ENCODE measurements at regions not wholly inside any gene's neighbourhood (a gene's known extent, or its start where the extent isn't known, plus 50 kb on each side); places are given as distances from the start of the nearest gene placed in this dataset.

DNA sequence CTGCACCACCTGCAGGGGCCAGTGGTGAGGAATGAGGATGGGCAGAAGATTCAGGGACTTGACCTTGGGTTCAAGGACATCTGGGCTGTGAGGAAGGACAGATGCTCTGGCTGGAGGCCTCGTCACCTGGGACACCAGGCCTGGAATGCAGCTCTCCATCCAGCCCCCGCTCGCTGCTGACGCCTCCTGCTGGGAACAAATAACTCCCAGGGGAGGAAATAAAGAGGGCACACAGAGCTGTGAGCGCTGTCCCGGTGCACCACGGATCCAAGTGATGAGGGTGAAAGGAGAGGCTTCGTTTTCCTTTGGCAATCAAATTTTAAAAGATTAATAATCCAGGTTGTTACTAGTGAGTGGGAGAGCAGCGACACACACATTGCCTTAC is 368.0 kb upstream of the MYT1L start:
- no peaks in the 10 kb centered on the region for H3K4me1 ChIP-seq (ENCODE audit: low read length)
- H3K27me3 ChIP-seq (ENCODE audit: low read depth, low read length) = 0 out of 2 replicates have a peak, but pooled peaks cover 6% of the 10 kb centered on the region
- no peak overlapping the region for H3K4me2 ChIP-seq (ENCODE audit: low read length)
- no peaks in the 10 kb centered on the region for H3K79me2 ChIP-seq (ENCODE audit: low read length)
- no peaks in the 10 kb centered on the region for H4K20me1 ChIP-seq (ENCODE audit: insufficient read depth, low read length)
- H2AFZ ChIP-seq (ENCODE audit: low read depth, low read length) = no peak overlapping the region
- no peak overlapping the region for H3K9ac ChIP-seq (ENCODE audit: low read length)
- H3K9me3 ChIP-seq (ENCODE audit: insufficient read depth, low read length) = no peaks in the 10 kb centered on the region
- no peak overlapping the region for H3K4me3 ChIP-seq (ENCODE audit: low read length)
- TF ChIP-seq, protein P1, sequence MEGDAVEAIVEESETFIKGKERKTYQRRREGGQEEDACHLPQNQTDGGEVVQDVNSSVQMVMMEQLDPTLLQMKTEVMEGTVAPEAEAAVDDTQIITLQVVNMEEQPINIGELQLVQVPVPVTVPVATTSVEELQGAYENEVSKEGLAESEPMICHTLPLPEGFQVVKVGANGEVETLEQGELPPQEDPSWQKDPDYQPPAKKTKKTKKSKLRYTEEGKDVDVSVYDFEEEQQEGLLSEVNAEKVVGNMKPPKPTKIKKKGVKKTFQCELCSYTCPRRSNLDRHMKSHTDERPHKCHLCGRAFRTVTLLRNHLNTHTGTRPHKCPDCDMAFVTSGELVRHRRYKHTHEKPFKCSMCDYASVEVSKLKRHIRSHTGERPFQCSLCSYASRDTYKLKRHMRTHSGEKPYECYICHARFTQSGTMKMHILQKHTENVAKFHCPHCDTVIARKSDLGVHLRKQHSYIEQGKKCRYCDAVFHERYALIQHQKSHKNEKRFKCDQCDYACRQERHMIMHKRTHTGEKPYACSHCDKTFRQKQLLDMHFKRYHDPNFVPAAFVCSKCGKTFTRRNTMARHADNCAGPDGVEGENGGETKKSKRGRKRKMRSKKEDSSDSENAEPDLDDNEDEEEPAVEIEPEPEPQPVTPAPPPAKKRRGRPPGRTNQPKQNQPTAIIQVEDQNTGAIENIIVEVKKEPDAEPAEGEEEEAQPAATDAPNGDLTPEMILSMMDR (IDR thresholded peaks at IDR 0.05; ENCODE audit: low read depth, low read length) = no peak
- H3K27ac ChIP-seq (ENCODE audit: low read length) = no peak overlapping the region
- H3K36me3 ChIP-seq (replicated peaks; ENCODE audit: low read depth, low read length) = no peaks in the 10 kb centered on the region

GRCh38 chr2:2698182-2699120 is 367.4 kb upstream of the MYT1L start:
- Histone ChIP-seq H3K9ac (ENCODE audit: low read length) (no peak overlapping the region), H3K4me1 (ENCODE audit: low read length) (no peaks in the 10 kb centered on the region), H3K4me2 (ENCODE audit: low read length) (no peak overlapping the region), H4K20me1 (ENCODE audit: insufficient read depth, low read length) (no peaks in the 10 kb centered on the region), H3K4me3 (ENCODE audit: low read length) (no peak overlapping the region), H3K9me3 (ENCODE audit: insufficient read depth, low read length) (no peaks in the 10 kb centered on the region), H3K27ac (ENCODE audit: low read length) (no peak overlapping the region), H2AFZ (ENCODE audit: low read depth, low read length) (no peak overlapping the region), H3K36me3 (replicated peaks; ENCODE audit: low read depth, low read length) (no peaks in the 10 kb centered on the region), H3K27me3 (ENCODE audit: low read depth, low read length) (0 out of 2 replicates have a peak, but pooled peaks cover 6% of the 10 kb centered on the region), H3K79me2 (ENCODE audit: low read length) (no peaks in the 10 kb centered on the region)
- TF ChIP-seq, protein P1 (IDR thresholded peaks at IDR 0.05; ENCODE audit: low read depth, low read length) = peak; percentile 35
- TF ChIP-seq EZH2phosphoT487 (IDR thresholded peaks at IDR 0.05; ENCODE audit: low read depth) = no peak

- Histone ChIP-seq H3K4me2 (ENCODE audit: low read length) (no peak overlapping the region), H3K27me3 (ENCODE audit: low read depth, low read length) (0 out of 2 replicates have a peak, but pooled peaks cover 6% of the 10 kb centered on the region), H2AFZ (ENCODE audit: low read depth, low read length) (no peak overlapping the region)
Observed at GRCh38 chr2:2696733-2697455, 365.8 kb upstream of the MYT1L start.

More at GRCh38 chr2:2696733-2697455, 365.8 kb upstream of the MYT1L start:
- no peak overlapping the region for H3K9ac ChIP-seq (ENCODE audit: low read length)
- no peak overlapping the region for H3K4me3 ChIP-seq (ENCODE audit: low read length)
- H3K9me3 ChIP-seq (ENCODE audit: insufficient read depth, low read length) = no peaks in the 10 kb centered on the region
- H3K27ac ChIP-seq (ENCODE audit: low read length) = no peak overlapping the region
- no peaks in the 10 kb centered on the region for H4K20me1 ChIP-seq (ENCODE audit: insufficient read depth, low read length)
- no peaks in the 10 kb centered on the region for H3K36me3 ChIP-seq (replicated peaks; ENCODE audit: low read depth, low read length)
- no peaks in the 10 kb centered on the region for H3K4me1 ChIP-seq (ENCODE audit: low read length)
- H3K79me2 ChIP-seq (ENCODE audit: low read length) = no peaks in the 10 kb centered on the region
- no peak for TF ChIP-seq EZH2phosphoT487 (IDR thresholded peaks at IDR 0.05; ENCODE audit: low read depth)
- TF ChIP-seq, protein P1 (IDR thresholded peaks at IDR 0.05; ENCODE audit: low read depth, low read length) = no peak
